HG02763 (cell line): ENCODE measurements at regions not wholly inside any gene's neighbourhood (a gene's known extent, or its start where the extent isn't known, plus 50 kb on each side); places are given as distances from the start of the nearest gene placed in this dataset.

Experiments
- ATAC-seq: cut with Tn5 transposase; IDR thresholded peaks from one replicate; pipeline ENCODE4 v1.9.1; 2021; ENCODE audit warnings: mild to moderate bottlenecking, moderate library complexity; ENCODE audit not compliant: unreplicated experiment

DNA sequence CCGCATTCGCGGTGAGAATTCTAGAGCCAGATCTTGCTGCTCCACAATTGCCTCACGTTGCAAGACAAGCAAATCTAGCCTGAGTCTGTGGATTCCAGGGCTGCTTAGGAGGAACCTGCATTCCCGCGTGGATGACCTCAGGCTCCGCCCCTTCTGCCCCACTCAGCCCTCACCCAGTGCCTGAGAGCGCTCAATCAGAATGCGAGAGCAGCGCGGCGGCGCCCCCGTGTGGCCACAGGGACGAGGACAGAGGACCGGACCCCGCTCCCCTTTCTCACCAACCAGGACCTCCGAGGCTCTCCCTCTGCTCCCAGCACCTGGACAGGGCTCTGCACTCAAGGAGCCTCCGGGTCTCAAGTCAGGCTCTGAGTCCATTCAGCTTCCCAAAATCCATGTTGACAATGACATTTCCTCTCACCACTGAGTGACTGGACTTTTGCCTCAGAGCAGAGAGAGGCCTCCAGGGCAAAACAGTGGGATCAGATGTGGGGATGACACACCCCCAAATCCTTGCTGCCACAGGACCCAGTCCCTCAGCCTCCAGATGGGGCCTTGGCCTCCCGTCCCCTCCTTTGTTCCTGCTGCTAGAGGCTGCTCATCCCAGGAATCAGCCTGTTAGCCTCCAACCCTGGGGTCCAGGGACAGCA, 52.0 kb downstream of the RPP21 start:
- ATAC-seq, result peak; percentile 70

DNA sequence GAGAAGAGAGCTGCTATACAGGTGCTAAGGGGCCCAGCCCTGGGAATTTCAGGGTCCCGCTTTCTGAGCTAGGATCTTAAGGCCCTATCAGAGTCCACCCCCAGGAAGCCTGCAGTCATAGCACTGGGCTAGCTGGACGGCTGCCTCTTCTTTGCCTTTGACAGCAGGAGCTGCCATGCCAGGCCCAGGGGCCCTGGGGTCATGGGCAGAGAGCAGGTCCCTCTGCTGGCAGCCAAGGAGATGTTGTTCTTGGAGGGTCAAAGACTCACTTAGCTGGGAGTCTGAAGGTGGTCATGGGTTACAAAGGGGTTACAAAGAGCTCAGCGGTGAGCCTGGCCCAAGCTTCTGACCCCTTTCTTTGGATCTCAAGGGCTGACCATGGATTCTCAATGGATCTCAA, 52.7 kb downstream of the RPP21 start:
- ATAC-seq, result no peak

- no peak for ATAC-seq
Measured at GRCh38 chr6:30399390-30400058, 54.6 kb downstream of the RPP21 start.

DNA sequence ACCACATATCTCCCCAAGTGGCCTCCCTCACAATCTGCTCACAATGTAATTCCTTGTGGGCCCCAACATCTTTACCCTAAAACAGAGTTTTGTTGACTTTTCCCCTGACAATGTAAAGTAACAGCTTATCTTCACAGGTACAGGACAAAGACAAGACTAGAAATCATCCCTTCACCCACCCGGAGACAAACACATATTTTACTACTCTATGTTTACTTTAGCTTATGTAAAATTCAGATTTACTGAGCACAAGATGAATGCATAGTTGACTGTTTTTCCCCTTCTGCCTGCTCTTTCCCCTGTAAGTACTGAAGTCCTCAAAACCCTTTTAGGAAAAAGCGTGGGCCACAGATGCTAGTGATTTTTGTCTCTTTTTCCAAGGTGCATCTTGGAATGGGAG, 61.0 kb downstream of the RPP21 start:
- ATAC-seq, result no peak

- ATAC-seq, result no peak
Measured at GRCh38 chr6:30409184-30409583, 64.2 kb downstream of the RPP21 start.

- no peak for ATAC-seq
Measured at GRCh38 chr6:30411515-30412207, 66.7 kb downstream of the RPP21 start.

DNA sequence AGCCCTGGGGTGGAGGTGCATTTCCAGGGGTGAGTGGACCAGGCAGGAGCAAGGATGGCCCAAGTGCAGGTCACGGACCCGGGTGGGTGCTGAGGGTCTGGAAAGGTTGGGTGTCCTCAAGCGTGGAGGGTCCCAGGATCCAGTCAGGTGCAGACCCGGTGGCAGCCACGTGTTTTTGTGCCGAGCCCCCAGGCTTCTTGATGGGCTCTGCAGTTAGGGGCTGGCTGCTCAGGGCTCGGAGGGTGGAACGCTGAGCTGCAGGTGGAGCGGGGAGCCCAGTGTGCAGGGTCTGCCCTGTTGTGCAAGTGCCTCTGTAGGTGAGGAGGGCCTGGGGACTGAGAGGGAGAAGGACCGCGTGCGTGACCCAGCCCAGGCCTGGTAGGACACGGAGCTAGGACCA, 70.9 kb upstream of the HLA-E start:
- ATAC-seq, result no peak

- no peak for ATAC-seq
Measured at GRCh38 chr6:30424549-30424948, 64.8 kb upstream of the HLA-E start.
